ENCODE measurements at regions not wholly inside any gene's neighbourhood (a gene's known extent, or its start where the extent isn't known, plus 50 kb on each side); places are given as distances from the start of the nearest gene placed in this dataset.

GRCh38 chr9:103361906-103362305 lies 366.8 kb downstream of the CYLC2 start:
- Mint-ChIP-seq H3K9me3 (peaks cover 0 to 9% (median 4%) of the 10 kb centered on the region in 7 donors), H3K27ac (no peak overlapping the region), H3K27me3 (ENCODE audit: low read depth in 3 of 3) (peaks cover 0 to 2% (median 0%) of the 10 kb centered on the region in 3 donors), H3K4me3 (no peak overlapping the region), H3K4me1 (no peaks in the 10 kb centered on the region), H3K36me3 (no peaks in the 10 kb centered on the region)
- Histone ChIP-seq H4K20me1 (ENCODE audit: insufficient read depth, low read length) (no peaks in the 10 kb centered on the region), H3K79me2 (ENCODE audit: insufficient read depth, low read length) (no peaks in the 10 kb centered on the region), H3K9ac (ENCODE audit: insufficient read depth, low read length, poor library complexity, severe bottlenecking) (no peak overlapping the region), H3K9me3 (replicated peaks in 1 of 2; ENCODE audit: control insufficient read depth in 1 of 2, insufficient read depth in 1 of 2, low read length in 2 of 2) (peaks cover 0 to 5% of the 10 kb centered on the region in 2 donors), H3K27ac (ENCODE audit: low read depth in 1 of 2, low read length in 2 of 2) (no peak overlapping the region), H3K36me3 (replicated peaks in 1 of 2; ENCODE audit: control insufficient read depth in 1 of 2, insufficient read depth in 2 of 2, low read length in 2 of 2) (no peaks in the 10 kb centered on the region), H3K4me3 (replicated peaks in 1 of 3; ENCODE audit: low read depth in 2 of 3, low read length in 3 of 3) (no peak overlapping the region), H3K27me3 (ENCODE audit: control insufficient read depth in 2 of 2, insufficient read depth in 2 of 2, low read length in 2 of 2) (no peaks in the 10 kb centered on the region), H3K4me2 (replicated peaks; ENCODE audit: extremely low read depth, low read length, poor library complexity, severe bottlenecking) (no peak overlapping the region), H2AFZ (ENCODE audit: insufficient read depth, low read depth, low read length, poor library complexity, severe bottlenecking) (no peak overlapping the region), H3K4me1 (ENCODE audit: control insufficient read depth in 1 of 2, insufficient read depth in 2 of 2, low read length in 2 of 2) (no peaks in the 10 kb centered on the region)
- DNase-seq = no peak
- TF ChIP-seq, protein P1, sequence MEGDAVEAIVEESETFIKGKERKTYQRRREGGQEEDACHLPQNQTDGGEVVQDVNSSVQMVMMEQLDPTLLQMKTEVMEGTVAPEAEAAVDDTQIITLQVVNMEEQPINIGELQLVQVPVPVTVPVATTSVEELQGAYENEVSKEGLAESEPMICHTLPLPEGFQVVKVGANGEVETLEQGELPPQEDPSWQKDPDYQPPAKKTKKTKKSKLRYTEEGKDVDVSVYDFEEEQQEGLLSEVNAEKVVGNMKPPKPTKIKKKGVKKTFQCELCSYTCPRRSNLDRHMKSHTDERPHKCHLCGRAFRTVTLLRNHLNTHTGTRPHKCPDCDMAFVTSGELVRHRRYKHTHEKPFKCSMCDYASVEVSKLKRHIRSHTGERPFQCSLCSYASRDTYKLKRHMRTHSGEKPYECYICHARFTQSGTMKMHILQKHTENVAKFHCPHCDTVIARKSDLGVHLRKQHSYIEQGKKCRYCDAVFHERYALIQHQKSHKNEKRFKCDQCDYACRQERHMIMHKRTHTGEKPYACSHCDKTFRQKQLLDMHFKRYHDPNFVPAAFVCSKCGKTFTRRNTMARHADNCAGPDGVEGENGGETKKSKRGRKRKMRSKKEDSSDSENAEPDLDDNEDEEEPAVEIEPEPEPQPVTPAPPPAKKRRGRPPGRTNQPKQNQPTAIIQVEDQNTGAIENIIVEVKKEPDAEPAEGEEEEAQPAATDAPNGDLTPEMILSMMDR (IDR thresholded peaks at IDR 0.05) = no peak
- intact Hi-C loops (cut with micrococcal nuclease) = no loop called here

- Mint-ChIP-seq H3K27ac (no peak overlapping the region), H3K4me3 (no peak overlapping the region), H3K9me3 (peaks cover 0 to 7% (median 4%) of the 10 kb centered on the region in 7 donors), H3K36me3 (no peaks in the 10 kb centered on the region), H3K4me1 (no peaks in the 10 kb centered on the region), H3K27me3 (ENCODE audit: low read depth in 3 of 3) (peaks cover 0 to 2% (median 0%) of the 10 kb centered on the region in 3 donors)
- Histone ChIP-seq H3K9me3 (replicated peaks in 1 of 2; ENCODE audit: control insufficient read depth in 1 of 2, insufficient read depth in 1 of 2, low read length in 2 of 2) (peaks cover 0 to 5% of the 10 kb centered on the region in 2 donors), H3K4me1 (ENCODE audit: control insufficient read depth in 1 of 2, insufficient read depth in 2 of 2, low read length in 2 of 2) (no peaks in the 10 kb centered on the region), H3K79me2 (ENCODE audit: insufficient read depth, low read length) (no peaks in the 10 kb centered on the region), H3K4me3 (replicated peaks in 1 of 3; ENCODE audit: low read depth in 2 of 3, low read length in 3 of 3) (no peak overlapping the region), H3K27me3 (ENCODE audit: control insufficient read depth in 2 of 2, insufficient read depth in 2 of 2, low read length in 2 of 2) (no peaks in the 10 kb centered on the region), H3K27ac (ENCODE audit: low read depth in 1 of 2, low read length in 2 of 2) (no peak overlapping the region), H3K4me2 (replicated peaks; ENCODE audit: extremely low read depth, low read length, poor library complexity, severe bottlenecking) (no peak overlapping the region), H3K9ac (ENCODE audit: insufficient read depth, low read length, poor library complexity, severe bottlenecking) (no peak overlapping the region), H2AFZ (ENCODE audit: insufficient read depth, low read depth, low read length, poor library complexity, severe bottlenecking) (no peak overlapping the region), H3K36me3 (replicated peaks in 1 of 2; ENCODE audit: control insufficient read depth in 1 of 2, insufficient read depth in 2 of 2, low read length in 2 of 2) (no peaks in the 10 kb centered on the region), H4K20me1 (ENCODE audit: insufficient read depth, low read length) (no peaks in the 10 kb centered on the region)
- intact Hi-C loops (cut with micrococcal nuclease) = no loop called here
- no peak for DNase-seq
- TF ChIP-seq, protein P1 (IDR thresholded peaks at IDR 0.05) = no peak
Observed at GRCh38 chr9:103362986-103363385, 367.9 kb downstream of the CYLC2 start.
